ENCODE measurements at regions not wholly inside any gene's neighbourhood (a gene's known extent, or its start where the extent isn't known, plus 50 kb on each side); places are given as distances from the start of the nearest gene placed in this dataset.

DNA sequence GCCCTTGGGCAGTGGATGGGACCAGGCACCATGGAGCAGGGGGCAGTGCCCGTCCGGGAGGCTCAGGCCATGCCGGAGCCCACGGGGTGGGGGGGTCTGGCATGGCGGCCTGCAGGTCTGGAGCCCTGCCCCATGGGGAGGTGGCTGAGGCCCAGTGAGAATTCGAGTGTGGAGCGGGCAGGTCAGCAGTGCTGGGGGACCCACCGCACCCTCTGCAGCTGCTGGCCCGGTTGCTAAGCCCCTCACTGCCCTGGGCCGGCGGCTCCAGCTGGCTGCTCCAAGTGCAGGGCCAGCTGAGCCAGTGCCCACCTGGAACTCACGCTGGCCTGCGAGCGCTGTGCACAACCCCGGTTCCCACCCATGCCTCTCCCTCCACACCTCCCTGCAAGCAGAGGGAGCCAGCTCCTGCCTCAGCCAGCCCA lies 1157.9 kb upstream of the ADGRL3 start:
- no peak for TF ChIP-seq EP300 (IDR thresholded peaks at IDR 0.05)
- TF ChIP-seq, protein P1, sequence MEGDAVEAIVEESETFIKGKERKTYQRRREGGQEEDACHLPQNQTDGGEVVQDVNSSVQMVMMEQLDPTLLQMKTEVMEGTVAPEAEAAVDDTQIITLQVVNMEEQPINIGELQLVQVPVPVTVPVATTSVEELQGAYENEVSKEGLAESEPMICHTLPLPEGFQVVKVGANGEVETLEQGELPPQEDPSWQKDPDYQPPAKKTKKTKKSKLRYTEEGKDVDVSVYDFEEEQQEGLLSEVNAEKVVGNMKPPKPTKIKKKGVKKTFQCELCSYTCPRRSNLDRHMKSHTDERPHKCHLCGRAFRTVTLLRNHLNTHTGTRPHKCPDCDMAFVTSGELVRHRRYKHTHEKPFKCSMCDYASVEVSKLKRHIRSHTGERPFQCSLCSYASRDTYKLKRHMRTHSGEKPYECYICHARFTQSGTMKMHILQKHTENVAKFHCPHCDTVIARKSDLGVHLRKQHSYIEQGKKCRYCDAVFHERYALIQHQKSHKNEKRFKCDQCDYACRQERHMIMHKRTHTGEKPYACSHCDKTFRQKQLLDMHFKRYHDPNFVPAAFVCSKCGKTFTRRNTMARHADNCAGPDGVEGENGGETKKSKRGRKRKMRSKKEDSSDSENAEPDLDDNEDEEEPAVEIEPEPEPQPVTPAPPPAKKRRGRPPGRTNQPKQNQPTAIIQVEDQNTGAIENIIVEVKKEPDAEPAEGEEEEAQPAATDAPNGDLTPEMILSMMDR (IDR thresholded peaks at IDR 0.05): no peak
- no peak for TF ChIP-seq POLR2A (IDR thresholded peaks at IDR 0.05)
